ENCODE measurements at regions not wholly inside any gene's neighbourhood (a gene's known extent, or its start where the extent isn't known, plus 50 kb on each side); places are given as distances from the start of the nearest gene placed in this dataset.

DNA sequence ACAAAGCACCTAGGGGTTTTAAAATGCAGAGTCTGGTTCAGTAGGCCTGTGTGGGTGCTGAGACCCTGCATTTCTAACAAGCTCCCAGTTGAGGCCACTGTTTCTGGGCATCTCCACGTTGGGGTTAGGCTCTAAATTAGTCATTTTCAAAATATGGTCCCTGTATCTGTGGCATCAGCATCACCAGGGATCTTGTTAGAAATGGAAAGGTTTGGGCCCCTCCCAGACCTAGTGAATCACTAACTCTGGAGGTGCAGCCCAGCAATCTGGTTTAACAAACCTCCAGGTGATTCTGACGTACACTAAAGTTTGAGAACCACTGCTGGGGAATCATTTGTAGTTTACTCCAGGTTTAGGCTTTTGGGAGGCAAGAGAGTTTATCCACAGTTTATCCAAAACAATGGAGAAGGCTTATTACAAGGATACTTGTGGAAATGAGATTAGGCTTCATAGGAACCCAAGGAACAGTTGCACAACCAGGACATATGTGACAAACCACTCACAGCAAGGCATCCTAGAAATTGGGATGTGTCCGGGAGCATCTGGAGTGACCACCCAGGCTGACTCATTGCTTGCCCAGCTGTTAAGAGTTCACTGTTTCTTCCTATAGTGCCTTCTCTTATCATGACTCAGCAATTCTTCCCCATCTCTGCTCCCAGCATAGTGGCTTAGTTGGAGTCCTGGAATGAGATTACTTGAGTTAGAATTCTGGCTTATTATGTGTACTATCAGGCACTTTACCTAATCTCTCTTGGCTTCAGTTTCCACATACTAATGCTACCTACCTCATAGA is 71.6 kb upstream of the STXBP6 start:
- H3K4me3 Mint-ChIP-seq (ENCODE audit: unreplicated experiment), result no peak overlapping the region
- H3K9ac ChIP-seq (ENCODE audit: low read length), result peak overlapping the region; percentile 4

DNA sequence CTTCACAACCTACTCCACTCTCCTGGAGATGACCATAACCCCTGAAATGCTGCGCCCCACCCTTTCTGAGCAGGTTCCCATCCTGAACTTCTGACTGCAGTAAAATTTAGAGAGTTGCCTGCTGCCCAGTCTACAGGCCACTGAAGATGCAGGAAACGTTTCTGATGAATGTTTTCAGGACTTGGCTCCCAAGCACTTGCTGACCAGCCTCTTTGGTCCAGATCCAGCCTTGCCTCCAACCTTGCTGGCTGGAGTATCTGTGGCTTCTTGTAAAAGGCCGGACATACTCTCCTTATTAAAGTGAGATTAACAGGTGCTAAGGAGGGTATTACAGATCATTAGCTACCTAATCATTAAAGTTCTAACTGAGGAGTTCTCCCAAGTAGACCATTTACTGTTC is 70.3 kb upstream of the STXBP6 start:
- no peaks in the 10 kb centered on the region for H3K9me3 ChIP-seq (ENCODE audit: insufficient read depth, low read depth, low read length)
- H4K20me1 ChIP-seq (ENCODE audit: insufficient read depth, low read length), result no peaks in the 10 kb centered on the region
- no peak overlapping the region for H2AFZ ChIP-seq (ENCODE audit: low read depth, low read length)
- Mint-ChIP-seq H3K27ac (ENCODE audit: unreplicated experiment) (no peak overlapping the region), H3K36me3 (ENCODE audit: low read depth, unreplicated experiment) (no peaks in the 10 kb centered on the region), H3K4me1 (ENCODE audit: low read depth, unreplicated experiment) (peaks cover 41% of the 10 kb centered on the region), H3K27me3 (ENCODE audit: low read depth, unreplicated experiment) (no peaks in the 10 kb centered on the region), H3K4me3 (ENCODE audit: unreplicated experiment) (no peak overlapping the region), H3K9me3 (ENCODE audit: unreplicated experiment) (peaks cover 7% of the 10 kb centered on the region)
- no peaks in the 10 kb centered on the region for H3K36me3 ChIP-seq (ENCODE audit: insufficient read depth, low read length)
- H3K27ac ChIP-seq (ENCODE audit: low read depth, low read length), result no peak overlapping the region
- DNase-seq (ENCODE audit: low read depth) (peak; percentile 42), FAIRE-seq (no peak)
- no peaks in the 10 kb centered on the region for H3K79me2 ChIP-seq (ENCODE audit: insufficient read depth, low read length)
- no peak overlapping the region for H3K9ac ChIP-seq (ENCODE audit: low read length)
- TF ChIP-seq EZH2 (IDR thresholded peaks at IDR 0.05; ENCODE audit: insufficient read depth, low read length), result no peak
- TF ChIP-seq, protein P1, sequence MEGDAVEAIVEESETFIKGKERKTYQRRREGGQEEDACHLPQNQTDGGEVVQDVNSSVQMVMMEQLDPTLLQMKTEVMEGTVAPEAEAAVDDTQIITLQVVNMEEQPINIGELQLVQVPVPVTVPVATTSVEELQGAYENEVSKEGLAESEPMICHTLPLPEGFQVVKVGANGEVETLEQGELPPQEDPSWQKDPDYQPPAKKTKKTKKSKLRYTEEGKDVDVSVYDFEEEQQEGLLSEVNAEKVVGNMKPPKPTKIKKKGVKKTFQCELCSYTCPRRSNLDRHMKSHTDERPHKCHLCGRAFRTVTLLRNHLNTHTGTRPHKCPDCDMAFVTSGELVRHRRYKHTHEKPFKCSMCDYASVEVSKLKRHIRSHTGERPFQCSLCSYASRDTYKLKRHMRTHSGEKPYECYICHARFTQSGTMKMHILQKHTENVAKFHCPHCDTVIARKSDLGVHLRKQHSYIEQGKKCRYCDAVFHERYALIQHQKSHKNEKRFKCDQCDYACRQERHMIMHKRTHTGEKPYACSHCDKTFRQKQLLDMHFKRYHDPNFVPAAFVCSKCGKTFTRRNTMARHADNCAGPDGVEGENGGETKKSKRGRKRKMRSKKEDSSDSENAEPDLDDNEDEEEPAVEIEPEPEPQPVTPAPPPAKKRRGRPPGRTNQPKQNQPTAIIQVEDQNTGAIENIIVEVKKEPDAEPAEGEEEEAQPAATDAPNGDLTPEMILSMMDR (IDR thresholded peaks at IDR 0.05; ENCODE audit: insufficient read depth, low read depth, low read length), result no peak
- H3K4me1 ChIP-seq (ENCODE audit: insufficient read depth, low read length), result peaks cover 15% of the 10 kb centered on the region
- no peak overlapping the region for H3K4me3 ChIP-seq (ENCODE audit: insufficient read depth, low read depth, low read length)
- no peak overlapping the region for H3K4me2 ChIP-seq (ENCODE audit: low read length)
- no peaks in the 10 kb centered on the region for H3K27me3 ChIP-seq (ENCODE audit: insufficient read depth, low read length)

More for the DNA sequence above, 71.6 kb upstream of the STXBP6 start:
- Mint-ChIP-seq H3K4me1 (ENCODE audit: low read depth, unreplicated experiment) (peaks cover 41% of the 10 kb centered on the region), H3K27me3 (ENCODE audit: low read depth, unreplicated experiment) (no peaks in the 10 kb centered on the region), H3K27ac (ENCODE audit: unreplicated experiment) (peak overlapping the region; percentile 86), H3K36me3 (ENCODE audit: low read depth, unreplicated experiment) (no peaks in the 10 kb centered on the region), H3K9me3 (ENCODE audit: unreplicated experiment) (peaks cover 6% of the 10 kb centered on the region)
- peak overlapping the region; percentile 56 for H3K27ac ChIP-seq (ENCODE audit: low read depth, low read length)
- no peaks in the 10 kb centered on the region for H3K36me3 ChIP-seq (ENCODE audit: insufficient read depth, low read length)
- TF ChIP-seq EZH2 (IDR thresholded peaks at IDR 0.05; ENCODE audit: insufficient read depth, low read length), result no peak
- TF ChIP-seq, protein P1 (IDR thresholded peaks at IDR 0.05; ENCODE audit: insufficient read depth, low read depth, low read length), result no peak
- no peak overlapping the region for H2AFZ ChIP-seq (ENCODE audit: low read depth, low read length)
- peaks cover 15% of the 10 kb centered on the region for H3K4me1 ChIP-seq (ENCODE audit: insufficient read depth, low read length)
- no peak overlapping the region for H3K4me3 ChIP-seq (ENCODE audit: insufficient read depth, low read depth, low read length)
- H3K27me3 ChIP-seq (ENCODE audit: insufficient read depth, low read length), result no peaks in the 10 kb centered on the region
- H3K4me2 ChIP-seq (ENCODE audit: low read length), result peak overlapping the region; percentile 31
- H3K79me2 ChIP-seq (ENCODE audit: insufficient read depth, low read length), result no peaks in the 10 kb centered on the region
- DNase-seq (ENCODE audit: low read depth), result peak; percentile 91
- H3K9me3 ChIP-seq (ENCODE audit: insufficient read depth, low read depth, low read length), result no peaks in the 10 kb centered on the region
- no peaks in the 10 kb centered on the region for H4K20me1 ChIP-seq (ENCODE audit: insufficient read depth, low read length)
- FAIRE-seq, result peak; percentile 88

DNA sequence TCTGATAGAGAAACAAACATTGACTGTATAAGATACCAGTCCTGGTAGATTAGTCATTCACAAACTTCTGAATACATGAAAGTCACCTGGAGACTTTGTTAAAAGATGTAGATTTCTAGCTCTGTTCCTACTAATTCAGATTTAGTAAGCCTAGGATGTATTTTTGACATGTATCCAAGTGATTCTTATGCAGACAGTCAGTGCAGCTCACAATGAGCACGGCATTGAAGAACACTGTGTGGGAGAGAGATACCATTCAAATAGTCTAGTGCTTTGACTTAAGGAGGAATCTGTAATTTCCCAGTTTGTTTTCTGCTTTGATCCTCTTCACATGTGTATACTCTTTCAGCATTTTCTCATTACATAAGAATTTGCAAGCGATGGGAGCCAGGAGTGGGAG is 68.7 kb upstream of the STXBP6 start:
- H3K27ac Mint-ChIP-seq (ENCODE audit: unreplicated experiment), result no peak overlapping the region
- Histone ChIP-seq H3K9ac (ENCODE audit: low read length) (no peak overlapping the region), H3K79me2 (ENCODE audit: insufficient read depth, low read length) (no peaks in the 10 kb centered on the region), H3K4me1 (ENCODE audit: insufficient read depth, low read length) (peaks cover 15% of the 10 kb centered on the region), H3K27ac (ENCODE audit: low read depth, low read length) (no peak overlapping the region), H3K4me2 (ENCODE audit: low read length) (no peak overlapping the region), H4K20me1 (ENCODE audit: insufficient read depth, low read length) (no peaks in the 10 kb centered on the region), H3K27me3 (ENCODE audit: insufficient read depth, low read length) (no peaks in the 10 kb centered on the region), H3K4me3 (ENCODE audit: insufficient read depth, low read depth, low read length) (no peak overlapping the region), H2AFZ (ENCODE audit: low read depth, low read length) (no peak overlapping the region), H3K36me3 (ENCODE audit: insufficient read depth, low read length) (no peaks in the 10 kb centered on the region), H3K9me3 (ENCODE audit: insufficient read depth, low read depth, low read length) (no peaks in the 10 kb centered on the region)
- no peak for TF ChIP-seq EZH2 (IDR thresholded peaks at IDR 0.05; ENCODE audit: insufficient read depth, low read length)
- TF ChIP-seq, protein P1 (IDR thresholded peaks at IDR 0.05; ENCODE audit: insufficient read depth, low read depth, low read length), result no peak
- H3K9me3 Mint-ChIP-seq (ENCODE audit: unreplicated experiment), result peaks cover 9% of the 10 kb centered on the region
- H3K4me3 Mint-ChIP-seq (ENCODE audit: unreplicated experiment), result no peak overlapping the region
- DNase-seq (ENCODE audit: low read depth), result no peak
- FAIRE-seq, result no peak
- no peaks in the 10 kb centered on the region for H3K27me3 Mint-ChIP-seq (ENCODE audit: low read depth, unreplicated experiment)
- H3K4me1 Mint-ChIP-seq (ENCODE audit: low read depth, unreplicated experiment), result peaks cover 41% of the 10 kb centered on the region
- no peaks in the 10 kb centered on the region for H3K36me3 Mint-ChIP-seq (ENCODE audit: low read depth, unreplicated experiment)

Measured in astrocyte (in vitro differentiated cells and primary cell).